HL-60 (cell line): ENCODE measurements at regions not wholly inside any gene's neighbourhood (a gene's known extent, or its start where the extent isn't known, plus 50 kb on each side); places are given as distances from the start of the nearest gene placed in this dataset.

Experiments
- POLR2AphosphoS5 ChIP-seq: IDR thresholded peaks from 2 replicates; pipeline ENCODE4 v1.6.1; 2012; ENCODE audit warnings: low read depth
- SPI1 ChIP-seq: IDR thresholded peaks from 2 replicates; pipeline ENCODE4 v1.6.1; 2012; ENCODE audit warnings: low read depth, mild to moderate bottlenecking, borderline replicate concordance
- TF ChIP-seq, protein P1 (sequence below): IDR thresholded peaks from one replicate; pipeline ENCODE4 v1.5.1; 2011; ENCODE audit warnings: low read length, control low read depth, inconsistent platforms; ENCODE audit not compliant: insufficient read depth
- TF ChIP-seq, protein P2 (sequence below): IDR thresholded peaks from 2 replicates; pipeline ENCODE4 v1.6.1; 2012; ENCODE audit warnings: low read depth; ENCODE audit not compliant: insufficient replicate concordance

DNA sequence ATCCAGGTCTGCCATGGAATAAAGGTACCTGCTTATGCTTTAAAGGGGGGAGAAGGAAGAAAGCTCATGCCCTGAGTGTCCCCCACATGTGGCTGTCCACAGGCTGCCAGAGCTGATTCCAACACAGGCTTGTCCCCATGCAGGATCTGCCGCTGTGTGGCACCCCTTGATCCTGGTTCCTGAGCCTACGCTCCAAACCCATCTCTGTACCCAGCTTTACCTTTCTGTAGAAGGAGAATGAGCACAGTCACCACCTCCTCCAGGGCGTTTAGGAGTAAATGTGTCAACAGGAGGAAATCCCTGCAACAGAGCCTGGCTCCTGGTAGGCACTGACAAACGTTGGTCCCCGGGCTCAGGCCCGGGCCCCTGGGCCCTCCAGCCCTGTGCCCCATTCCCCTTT is 175.6 kb downstream of the RBFOX3 start:
- TF ChIP-seq POLR2AphosphoS5 (no peak), SPI1 (no peak)
- TF ChIP-seq, protein P1, sequence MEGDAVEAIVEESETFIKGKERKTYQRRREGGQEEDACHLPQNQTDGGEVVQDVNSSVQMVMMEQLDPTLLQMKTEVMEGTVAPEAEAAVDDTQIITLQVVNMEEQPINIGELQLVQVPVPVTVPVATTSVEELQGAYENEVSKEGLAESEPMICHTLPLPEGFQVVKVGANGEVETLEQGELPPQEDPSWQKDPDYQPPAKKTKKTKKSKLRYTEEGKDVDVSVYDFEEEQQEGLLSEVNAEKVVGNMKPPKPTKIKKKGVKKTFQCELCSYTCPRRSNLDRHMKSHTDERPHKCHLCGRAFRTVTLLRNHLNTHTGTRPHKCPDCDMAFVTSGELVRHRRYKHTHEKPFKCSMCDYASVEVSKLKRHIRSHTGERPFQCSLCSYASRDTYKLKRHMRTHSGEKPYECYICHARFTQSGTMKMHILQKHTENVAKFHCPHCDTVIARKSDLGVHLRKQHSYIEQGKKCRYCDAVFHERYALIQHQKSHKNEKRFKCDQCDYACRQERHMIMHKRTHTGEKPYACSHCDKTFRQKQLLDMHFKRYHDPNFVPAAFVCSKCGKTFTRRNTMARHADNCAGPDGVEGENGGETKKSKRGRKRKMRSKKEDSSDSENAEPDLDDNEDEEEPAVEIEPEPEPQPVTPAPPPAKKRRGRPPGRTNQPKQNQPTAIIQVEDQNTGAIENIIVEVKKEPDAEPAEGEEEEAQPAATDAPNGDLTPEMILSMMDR: no peak
- TF ChIP-seq, protein P2, sequence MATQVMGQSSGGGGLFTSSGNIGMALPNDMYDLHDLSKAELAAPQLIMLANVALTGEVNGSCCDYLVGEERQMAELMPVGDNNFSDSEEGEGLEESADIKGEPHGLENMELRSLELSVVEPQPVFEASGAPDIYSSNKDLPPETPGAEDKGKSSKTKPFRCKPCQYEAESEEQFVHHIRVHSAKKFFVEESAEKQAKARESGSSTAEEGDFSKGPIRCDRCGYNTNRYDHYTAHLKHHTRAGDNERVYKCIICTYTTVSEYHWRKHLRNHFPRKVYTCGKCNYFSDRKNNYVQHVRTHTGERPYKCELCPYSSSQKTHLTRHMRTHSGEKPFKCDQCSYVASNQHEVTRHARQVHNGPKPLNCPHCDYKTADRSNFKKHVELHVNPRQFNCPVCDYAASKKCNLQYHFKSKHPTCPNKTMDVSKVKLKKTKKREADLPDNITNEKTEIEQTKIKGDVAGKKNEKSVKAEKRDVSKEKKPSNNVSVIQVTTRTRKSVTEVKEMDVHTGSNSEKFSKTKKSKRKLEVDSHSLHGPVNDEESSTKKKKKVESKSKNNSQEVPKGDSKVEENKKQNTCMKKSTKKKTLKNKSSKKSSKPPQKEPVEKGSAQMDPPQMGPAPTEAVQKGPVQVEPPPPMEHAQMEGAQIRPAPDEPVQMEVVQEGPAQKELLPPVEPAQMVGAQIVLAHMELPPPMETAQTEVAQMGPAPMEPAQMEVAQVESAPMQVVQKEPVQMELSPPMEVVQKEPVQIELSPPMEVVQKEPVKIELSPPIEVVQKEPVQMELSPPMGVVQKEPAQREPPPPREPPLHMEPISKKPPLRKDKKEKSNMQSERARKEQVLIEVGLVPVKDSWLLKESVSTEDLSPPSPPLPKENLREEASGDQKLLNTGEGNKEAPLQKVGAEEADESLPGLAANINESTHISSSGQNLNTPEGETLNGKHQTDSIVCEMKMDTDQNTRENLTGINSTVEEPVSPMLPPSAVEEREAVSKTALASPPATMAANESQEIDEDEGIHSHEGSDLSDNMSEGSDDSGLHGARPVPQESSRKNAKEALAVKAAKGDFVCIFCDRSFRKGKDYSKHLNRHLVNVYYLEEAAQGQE: no peak
